ENCODE measurements at regions not wholly inside any gene's neighbourhood (a gene's known extent, or its start where the extent isn't known, plus 50 kb on each side); places are given as distances from the start of the nearest gene placed in this dataset.

- no peak for TF ChIP-seq CTCF (IDR thresholded peaks at IDR 0.05; ENCODE audit: unreplicated experiment)
- peaks cover 2% of the 10 kb centered on the region for H3K4me1 Mint-ChIP-seq
- no peaks in the 10 kb centered on the region for H3K9me3 Mint-ChIP-seq
- H3K36me3 Mint-ChIP-seq = peaks cover 16% of the 10 kb centered on the region
- H3K4me3 Mint-ChIP-seq = no peak overlapping the region
- no peak overlapping the region for H3K27ac Mint-ChIP-seq
- DNase-seq (ENCODE audit: low spot score in 2 of 2, unreplicated experiment in 2 of 2) = no peak
- no peaks in the 10 kb centered on the region for H3K27me3 Mint-ChIP-seq (ENCODE audit: low read depth)
Observed at GRCh38 chr12:124451637-124452243, 115.7 kb downstream of the NCOR2 start.

DNA sequence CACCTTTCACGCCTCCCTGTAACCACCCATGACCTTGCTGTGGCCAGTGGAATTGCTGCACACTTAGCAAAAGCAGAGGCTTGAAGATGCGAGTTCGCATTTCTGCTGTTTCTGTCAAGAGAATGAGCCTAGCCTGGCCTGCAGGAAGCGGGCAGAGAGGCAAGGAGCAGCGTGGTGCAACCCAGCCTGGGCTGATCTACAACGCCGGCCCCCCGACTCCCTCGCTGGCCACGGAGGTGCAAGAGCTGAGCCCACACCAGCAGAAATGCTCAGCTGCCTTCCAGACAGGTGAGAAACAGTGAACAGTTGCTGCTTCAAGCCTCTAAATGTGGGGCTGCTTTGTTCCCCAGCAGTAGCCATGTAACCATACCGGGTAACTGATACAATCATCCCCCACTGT lies 116.4 kb downstream of the NCOR2 start:
- Mint-ChIP-seq H3K4me3 (no peak overlapping the region), H3K27me3 (ENCODE audit: low read depth) (no peaks in the 10 kb centered on the region), H3K4me1 (peaks cover 2% of the 10 kb centered on the region), H3K36me3 (peaks cover 17% of the 10 kb centered on the region), H3K27ac (no peak overlapping the region), H3K9me3 (no peaks in the 10 kb centered on the region)
- DNase-seq (ENCODE audit: low spot score in 2 of 2, unreplicated experiment in 2 of 2) = no peak
- TF ChIP-seq CTCF (IDR thresholded peaks at IDR 0.05; ENCODE audit: unreplicated experiment) = no peak

GRCh38 chr12:124450376-124450750 lies 117.0 kb downstream of the NCOR2 start:
- Mint-ChIP-seq H3K4me3 (no peak overlapping the region), H3K4me1 (peaks cover 2% of the 10 kb centered on the region), H3K36me3 (peaks cover 19% of the 10 kb centered on the region), H3K9me3 (no peaks in the 10 kb centered on the region), H3K27ac (no peak overlapping the region), H3K27me3 (ENCODE audit: low read depth) (no peaks in the 10 kb centered on the region)
- no peak for TF ChIP-seq CTCF (IDR thresholded peaks at IDR 0.05; ENCODE audit: unreplicated experiment)
- no peak for DNase-seq (ENCODE audit: low spot score in 2 of 2, unreplicated experiment in 2 of 2)

DNA sequence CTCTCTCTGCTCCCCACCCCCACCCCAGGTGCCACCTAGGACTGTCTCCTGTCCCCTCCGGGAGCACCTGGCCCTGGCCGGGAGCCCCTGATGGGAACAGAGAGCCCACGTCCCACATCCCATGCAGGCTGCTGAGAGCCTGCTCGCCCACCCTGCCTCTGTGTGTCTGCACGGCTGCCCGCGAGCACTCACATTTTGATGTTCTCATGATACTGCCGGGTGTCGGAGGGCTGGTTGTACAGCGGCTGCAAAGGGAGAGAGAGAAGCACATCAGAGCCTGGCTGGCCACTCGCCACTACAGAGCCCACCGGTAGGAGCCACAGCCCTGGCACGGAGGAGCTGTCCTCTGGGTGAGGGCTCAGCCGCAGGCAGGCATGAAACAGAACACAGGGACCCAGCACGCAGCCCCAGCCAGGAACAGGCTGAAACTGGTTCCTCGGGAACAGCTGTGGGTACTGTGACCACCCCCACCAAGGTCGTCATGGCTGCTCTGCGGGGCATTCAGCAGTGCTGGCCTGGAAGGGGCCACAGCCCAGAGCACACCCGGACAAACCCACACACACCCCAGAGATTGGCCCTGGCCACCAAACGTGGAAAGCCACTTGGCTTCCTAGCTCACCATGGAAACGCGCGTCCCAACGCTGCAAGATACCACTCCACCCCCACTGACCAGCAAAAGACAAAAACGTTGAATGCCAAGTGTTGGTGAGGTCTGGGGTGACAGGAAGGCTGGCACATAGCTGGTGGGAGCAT lies 117.6 kb downstream of the NCOR2 start:
- peaks cover 19% of the 10 kb centered on the region for H3K36me3 Mint-ChIP-seq
- no peaks in the 10 kb centered on the region for H3K27me3 Mint-ChIP-seq (ENCODE audit: low read depth)
- no peak for DNase-seq (ENCODE audit: low spot score in 2 of 2, unreplicated experiment in 2 of 2)
- H3K27ac Mint-ChIP-seq = no peak overlapping the region
- no peak for TF ChIP-seq CTCF (IDR thresholded peaks at IDR 0.05; ENCODE audit: unreplicated experiment)
- peaks cover 2% of the 10 kb centered on the region for H3K4me1 Mint-ChIP-seq
- H3K4me3 Mint-ChIP-seq = no peak overlapping the region
- H3K9me3 Mint-ChIP-seq = no peaks in the 10 kb centered on the region

GRCh38 chr12:124448955-124449622 lies 118.3 kb downstream of the NCOR2 start:
- Mint-ChIP-seq H3K27ac (no peak overlapping the region), H3K36me3 (peaks cover 25% of the 10 kb centered on the region), H3K4me3 (no peak overlapping the region), H3K9me3 (no peaks in the 10 kb centered on the region), H3K27me3 (ENCODE audit: low read depth) (no peaks in the 10 kb centered on the region), H3K4me1 (peaks cover 1% of the 10 kb centered on the region)
- no peak for DNase-seq (ENCODE audit: low spot score in 2 of 2, unreplicated experiment in 2 of 2)
- no peak for TF ChIP-seq CTCF (IDR thresholded peaks at IDR 0.05; ENCODE audit: unreplicated experiment)
